HG03097 (cell line): ENCODE measurements at regions not wholly inside any gene's neighbourhood (a gene's known extent, or its start where the extent isn't known, plus 50 kb on each side); places are given as distances from the start of the nearest gene placed in this dataset.

Source experiments
- ATAC-seq: cut with Tn5 transposase; IDR thresholded peaks from one replicate; pipeline ENCODE4 v1.9.1; 2021; ENCODE audit not compliant: unreplicated experiment, low FRiP score

DNA sequence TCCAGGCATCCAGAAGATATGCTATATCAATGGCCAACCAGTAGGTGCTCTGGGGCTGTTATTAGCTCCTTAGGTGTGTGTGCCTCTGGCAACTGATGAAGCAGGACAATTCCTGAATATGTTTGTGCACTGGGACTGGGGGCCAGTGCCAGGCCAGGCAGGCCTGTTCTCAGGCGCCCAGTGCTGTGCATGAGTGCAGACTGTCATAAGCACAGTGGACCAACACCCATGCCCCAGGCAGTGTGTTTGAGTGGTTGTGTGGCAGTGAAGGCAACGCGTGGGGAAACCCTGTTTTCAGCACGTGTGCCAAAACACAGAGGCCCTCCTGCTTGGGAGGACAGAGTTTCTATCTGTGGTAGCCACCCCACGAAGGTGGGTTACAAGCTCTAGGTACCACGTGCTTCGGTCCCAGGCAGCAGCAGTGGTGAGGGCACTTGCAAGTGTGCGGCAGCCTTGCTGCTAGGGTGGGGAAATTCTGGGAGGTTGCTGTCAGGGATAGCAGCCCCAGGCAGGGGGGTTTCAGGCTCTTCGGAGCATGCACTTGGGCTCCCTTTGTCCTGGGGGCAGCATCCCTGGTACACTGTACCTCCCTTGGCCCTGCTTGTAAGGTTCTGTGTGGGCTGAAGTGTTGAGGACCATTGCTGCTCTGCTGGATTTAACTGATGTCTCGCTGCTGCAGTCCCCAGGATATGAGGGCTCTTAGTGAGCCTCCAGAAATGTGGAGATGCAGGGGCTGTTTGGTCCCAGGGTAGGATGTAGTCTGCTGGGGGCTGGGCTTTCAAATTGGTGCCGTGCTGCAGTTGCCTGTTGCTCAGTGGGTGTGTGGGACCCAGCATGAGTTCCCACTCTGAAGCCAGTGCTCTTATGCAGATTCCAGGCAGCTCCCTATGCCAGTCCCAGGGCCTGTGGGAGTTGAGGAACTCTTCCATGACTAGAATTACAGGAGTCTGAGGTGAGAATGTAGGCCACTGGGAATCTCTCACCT lies 280.9 kb downstream of the RPRM start:
- ATAC-seq = no peak

DNA sequence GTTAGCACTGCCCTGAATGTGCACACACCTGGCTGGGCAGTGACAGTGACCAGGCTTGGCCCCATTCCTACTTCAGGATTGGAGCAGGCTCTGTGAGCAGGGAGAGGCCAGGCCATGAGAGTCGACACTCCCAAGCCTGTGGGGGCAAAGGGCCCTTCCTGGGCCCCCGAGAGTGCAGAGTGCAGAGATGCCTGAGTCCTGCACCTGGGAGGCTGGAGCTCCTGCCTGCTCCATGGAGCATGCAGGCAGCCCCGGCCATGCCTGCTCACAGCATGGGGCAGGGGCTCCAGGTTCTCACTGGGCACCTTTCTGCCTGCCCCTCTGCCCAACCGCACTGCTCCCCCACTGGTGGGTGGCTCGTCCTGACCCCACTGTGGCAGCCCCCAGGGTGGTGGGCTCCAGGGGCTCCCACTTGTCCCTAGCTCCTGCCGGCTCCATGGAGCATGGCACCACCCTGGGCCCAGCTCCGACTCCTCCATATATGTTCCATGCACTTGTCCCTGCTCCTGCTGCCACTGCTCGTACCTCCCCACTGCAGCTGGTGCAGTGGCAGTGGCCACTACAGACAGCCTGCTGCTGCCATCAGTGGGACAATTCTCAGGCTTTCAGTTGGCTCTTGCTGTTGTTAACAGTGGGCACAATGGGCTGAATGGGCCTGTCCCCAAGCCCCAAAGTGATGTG lies 282.0 kb downstream of the RPRM start:
- no peak for ATAC-seq

DNA sequence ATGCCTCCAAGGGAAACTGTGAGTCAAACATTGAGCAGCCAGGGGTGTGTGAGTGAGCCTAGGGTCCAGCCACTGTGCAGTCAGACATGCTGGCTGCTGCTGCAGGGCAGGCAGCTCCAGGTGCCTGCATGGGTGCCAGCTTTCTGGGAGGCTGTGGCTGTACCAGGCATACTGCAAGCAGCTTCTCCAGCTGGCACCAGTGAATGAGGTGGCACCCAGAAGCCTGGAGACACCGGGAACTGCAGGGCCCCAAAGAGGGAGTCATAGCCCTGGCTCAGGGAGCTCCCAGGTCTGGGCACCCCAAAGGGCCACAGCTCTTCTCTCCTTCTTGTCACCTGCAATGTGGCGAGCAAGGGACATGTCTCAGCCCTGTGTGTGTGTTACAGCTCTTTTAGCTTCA lies 283.2 kb downstream of the RPRM start:
- ATAC-seq = no peak

DNA sequence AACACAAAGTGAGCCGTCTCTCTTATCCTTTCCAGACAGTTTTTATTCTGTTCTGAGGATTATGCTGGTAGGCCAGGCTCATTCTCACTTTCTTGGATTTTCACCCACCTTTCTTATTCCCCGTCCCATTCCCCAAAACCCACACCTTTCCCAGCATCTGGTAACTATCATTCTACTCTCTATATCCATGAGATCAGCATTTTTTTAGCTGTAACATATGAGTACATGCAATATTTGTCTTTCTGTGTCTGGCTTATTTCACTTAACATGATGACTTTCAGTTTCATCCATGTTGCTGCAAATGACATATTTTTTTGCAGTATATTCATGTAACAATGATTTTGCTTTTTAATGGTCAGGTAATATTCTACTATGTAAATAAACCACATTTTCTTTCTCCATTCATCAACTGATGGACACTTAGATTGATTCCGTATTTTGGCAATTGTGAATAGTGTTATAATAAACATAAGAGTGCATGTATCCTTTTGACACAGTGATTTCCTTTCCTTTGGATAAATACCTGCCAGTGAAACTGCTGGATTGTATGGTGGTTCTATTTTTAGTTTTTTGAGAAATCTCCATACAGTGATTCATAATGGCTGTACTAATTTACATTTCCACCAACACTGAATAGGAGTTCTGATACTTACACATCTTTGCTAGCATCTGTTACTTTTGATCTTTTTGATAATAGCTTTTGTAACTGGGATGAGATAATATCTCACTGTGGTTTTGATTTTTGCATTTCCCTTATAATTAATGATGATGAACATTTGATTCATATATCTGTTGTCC lies 289.3 kb downstream of the RPRM start:
- no peak for ATAC-seq

DNA sequence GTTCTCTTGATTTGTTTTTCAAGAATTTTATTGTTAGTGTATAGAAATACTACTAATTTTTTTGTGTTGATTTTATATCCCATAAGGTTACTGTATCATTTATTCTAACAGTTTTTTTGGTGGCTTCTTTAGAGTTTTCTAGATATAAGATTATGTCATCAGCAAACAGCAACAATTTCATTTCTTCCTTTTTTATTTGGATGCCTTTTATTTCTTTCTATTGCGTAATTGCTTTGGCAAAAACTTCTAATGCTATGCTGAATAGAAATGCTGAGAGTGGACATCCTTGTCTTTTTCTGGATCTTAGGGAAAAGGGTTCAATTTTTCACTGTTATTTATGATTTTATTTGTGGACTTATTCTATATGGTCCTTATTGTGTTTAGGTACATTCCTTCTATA lies 298.8 kb downstream of the RPRM start:
- no peak for ATAC-seq

DNA sequence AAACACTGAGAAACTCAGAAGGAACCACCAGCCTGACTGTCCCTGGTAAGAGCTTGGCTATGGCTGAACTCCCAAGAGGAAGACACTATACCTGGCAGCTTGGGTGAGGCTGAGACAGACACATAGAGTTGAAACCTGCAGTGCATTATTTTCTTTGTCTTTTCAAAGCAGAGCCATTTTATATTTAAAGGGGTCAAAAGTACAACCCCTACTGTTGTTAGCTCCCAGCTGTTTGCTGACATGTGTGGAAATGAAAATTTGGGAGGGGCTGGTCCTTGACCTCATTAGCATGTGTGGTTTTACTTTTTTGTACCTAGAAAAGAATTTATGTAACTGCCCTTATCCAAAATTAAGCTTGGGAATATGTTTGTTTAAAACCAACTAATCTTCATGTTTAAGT lies 309.0 kb downstream of the RPRM start:
- ATAC-seq = no peak

DNA sequence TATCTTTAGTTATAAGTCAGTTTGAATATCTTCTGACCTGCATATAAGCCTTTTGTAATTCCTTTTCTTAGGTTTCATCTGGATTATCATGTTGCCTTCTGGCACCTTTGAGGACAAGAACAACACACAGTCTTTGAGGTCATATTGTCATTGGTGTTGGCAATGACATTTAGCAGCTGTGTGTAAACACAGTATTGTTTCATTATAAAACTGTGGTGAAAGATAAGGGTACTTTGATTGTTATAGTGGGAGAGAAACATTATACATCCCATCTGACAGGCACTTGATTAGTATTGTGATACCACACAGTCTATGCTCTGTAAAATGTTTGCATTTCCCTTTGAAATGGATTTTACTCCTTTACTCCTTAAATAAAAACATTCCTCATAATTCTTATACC lies 313.5 kb downstream of the RPRM start:
- no peak for ATAC-seq

DNA sequence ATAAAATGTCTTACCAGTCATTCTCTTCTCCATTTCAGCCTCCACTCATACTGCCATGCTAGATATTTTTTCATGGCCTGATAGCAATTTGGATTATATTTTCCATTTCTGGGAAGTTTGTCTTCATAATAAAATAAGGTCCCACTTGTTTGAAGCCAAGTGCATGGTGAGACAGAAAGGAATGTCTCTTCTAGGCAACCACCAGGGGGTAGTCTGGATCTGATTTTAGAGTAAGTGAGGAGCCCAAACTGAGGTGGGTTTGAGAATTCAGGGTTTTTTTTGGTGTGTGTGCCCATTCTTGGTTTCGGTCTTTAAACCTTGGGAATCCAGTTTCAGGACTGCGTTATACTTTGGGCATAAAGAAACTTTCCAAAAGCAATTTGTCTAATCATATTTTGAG lies 315.5 kb downstream of the RPRM start:
- ATAC-seq = no peak

DNA sequence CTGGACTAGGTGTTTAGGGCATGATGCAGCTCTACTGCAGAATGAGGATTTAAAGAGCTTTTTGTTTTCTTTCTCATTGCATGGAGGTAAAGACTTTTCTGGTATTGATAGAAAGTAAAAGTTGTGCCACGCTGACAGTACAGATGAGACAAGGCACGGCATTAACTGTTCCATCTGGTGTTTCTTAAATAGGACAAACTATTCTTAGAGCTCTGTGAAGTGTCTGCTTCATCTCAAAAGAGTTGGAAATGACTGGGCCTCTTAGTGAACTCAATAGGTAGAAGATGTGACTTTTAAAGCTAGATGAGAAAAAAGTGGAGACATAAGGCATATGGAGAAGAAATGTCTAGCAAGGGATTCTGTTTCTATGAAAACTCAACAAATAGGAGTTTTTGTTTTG lies 321.8 kb downstream of the RPRM start:
- ATAC-seq = no peak

DNA sequence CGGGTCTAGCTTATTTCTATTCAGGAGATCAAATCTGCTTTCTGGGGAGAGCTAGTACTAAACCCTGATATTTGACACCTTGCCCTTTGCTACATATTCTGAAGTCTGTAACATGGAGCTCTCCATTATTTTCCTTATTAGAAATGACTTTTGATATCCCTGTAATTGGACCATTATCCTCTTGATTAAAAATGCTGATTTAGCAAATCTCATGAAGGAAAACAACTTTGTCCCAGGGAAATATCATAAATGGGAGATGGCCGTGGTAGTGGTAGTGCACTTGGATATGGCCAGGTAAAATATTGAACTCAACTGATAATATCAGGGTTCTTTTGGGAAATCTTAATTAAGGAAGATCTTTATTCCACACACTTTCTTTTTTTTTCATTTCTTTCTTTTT lies 326.5 kb downstream of the RPRM start:
- no peak for ATAC-seq

DNA sequence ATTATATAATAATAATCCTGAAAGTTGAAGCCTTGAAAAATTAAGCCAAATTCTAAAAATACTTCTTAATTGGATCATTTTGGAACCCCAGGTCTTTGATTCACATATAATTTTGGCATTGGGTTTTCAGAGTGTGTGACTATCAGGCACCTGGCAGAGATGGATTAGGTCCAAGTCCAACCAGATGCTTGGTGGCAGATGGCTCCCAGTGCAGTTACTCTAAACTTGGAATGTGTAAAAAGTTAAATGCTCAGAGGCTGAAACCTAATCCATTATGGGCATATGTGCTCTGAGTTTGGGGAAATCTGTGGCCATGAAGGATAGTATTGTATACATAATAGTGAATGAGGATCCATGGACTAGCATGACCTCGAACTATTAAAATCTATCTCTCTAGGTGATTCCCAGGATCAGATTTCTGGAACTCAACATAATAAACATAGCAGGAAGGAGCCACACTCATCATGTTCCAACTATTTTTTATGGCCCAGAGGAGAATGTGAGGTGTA lies 333.0 kb downstream of the RPRM start:
- no peak for ATAC-seq

DNA sequence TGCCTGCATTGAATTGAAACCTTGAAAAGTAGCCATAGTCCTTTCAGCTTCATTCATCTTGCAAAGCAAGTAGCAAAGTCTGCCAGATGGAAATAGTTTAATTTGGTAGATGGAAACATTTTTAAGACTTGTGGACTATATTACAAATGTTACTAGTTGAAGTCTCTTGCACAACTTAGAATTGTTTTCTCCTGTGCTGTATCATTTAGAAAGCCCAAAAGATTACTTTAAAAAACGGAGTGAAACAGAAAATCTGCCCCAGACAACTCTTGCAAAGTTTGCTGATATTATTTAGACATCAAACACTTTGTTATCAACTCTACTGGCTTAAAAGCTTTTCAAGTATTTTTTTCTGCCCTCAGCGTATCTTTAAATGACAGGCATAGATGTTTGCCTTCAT lies 335.0 kb downstream of the RPRM start:
- no peak for ATAC-seq

DNA sequence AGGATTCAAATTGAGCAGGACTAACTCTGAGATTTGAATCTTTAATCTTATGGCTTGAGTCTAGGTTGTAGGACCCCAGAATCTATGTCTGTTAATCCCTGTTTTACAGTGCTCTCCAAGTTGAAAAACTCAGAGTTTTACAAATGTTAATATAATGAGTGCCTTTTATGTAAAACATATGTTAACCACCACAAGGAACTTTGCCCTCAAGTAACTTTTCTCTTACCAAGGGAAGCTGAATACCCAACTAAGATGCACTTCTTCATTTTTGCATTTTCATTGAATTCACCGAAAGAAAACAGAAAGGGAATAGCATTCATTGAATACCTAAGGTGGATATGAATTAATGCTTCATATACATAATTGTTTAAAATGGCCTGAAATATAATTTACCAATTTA lies 338.1 kb downstream of the RPRM start:
- no peak for ATAC-seq

DNA sequence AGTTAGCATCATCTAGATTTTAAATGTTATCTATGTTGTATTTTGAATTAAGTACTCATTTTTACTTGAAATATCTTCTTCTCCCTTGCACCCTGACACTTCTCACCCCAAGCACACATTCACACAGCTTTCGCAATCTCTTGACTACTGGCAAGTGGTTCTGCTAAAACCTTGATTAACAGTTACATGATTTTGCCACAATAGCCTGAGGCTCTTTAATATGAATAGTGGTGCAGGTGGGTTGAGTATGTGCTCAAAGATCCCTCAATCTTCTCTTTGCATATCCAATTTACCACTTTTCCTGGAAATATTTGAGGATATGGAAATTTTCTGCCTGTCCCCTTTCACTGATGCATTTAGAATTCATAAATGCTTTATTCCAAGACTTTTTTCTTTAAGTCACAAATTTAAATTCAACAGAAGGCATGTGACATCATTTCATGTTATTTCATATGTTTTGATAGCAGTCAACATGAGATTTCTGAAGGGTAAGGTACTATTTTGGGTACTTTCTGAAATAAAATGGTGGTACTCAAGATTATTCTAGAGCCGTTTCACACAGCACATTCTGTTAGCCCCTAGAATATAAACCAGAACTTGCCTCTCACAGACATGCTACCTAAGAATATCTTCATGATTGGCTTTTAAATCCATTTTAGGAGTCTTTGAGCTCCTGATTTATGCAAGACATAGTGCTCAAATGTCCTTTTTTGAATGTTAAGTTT lies 339.7 kb downstream of the RPRM start:
- no peak for ATAC-seq

DNA sequence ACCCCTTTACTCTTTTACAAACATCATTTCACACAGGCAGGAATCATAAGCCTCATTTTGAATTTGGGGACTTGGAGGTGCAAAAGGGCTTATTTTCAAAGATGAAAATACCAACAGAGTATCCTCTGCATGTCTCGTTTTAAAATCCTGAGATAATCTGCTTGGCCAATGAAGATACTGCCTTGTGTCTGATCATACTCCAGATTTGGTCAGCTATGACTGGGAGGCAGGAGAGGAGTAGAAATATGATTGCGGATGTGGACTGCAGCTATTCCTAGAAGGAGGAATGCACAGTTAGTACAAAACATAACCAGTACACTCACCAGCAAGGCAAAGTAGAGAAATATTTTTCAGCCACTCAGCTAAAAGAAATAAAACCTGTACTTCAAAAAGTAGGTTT lies 342.3 kb downstream of the RPRM start:
- no peak for ATAC-seq

DNA sequence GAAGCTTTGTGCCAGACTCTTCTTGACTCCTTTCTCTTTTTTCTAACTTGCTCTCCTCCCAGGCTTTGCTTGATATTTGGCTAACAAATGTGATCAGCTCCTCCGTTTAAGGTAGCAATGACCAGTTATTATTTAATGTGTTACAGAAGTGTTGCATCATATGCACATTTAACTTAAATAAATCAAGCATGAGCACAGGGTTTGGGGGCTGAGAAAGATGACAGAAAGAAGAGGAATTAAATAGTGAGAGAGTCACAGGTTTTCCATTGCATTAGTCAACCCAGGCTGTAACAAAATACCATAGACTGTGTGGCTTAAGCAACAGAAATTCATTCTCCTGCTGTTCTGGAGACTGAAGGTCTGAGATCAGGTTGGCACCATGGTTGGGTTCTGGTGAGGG lies 343.8 kb downstream of the RPRM start:
- no peak for ATAC-seq

DNA sequence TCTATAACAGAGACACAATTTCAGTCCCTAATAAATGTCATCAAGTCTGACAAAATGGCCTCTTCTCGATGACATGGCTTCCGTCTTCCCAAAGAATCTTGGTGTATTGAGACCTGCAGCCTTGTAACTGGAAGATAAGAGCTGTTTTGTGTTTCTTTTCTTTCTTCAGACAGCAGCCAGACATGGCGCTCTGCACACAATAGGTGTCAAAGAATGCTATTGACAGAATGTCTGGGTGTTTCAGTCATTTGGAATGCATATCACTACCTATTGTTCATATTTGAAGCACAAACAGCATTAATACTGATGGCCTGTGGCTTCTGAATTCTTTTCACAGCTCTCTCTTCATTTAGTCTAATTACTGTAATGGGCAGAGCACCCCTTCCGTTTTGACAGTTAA lies 344.8 kb downstream of the RPRM start:
- no peak for ATAC-seq

DNA sequence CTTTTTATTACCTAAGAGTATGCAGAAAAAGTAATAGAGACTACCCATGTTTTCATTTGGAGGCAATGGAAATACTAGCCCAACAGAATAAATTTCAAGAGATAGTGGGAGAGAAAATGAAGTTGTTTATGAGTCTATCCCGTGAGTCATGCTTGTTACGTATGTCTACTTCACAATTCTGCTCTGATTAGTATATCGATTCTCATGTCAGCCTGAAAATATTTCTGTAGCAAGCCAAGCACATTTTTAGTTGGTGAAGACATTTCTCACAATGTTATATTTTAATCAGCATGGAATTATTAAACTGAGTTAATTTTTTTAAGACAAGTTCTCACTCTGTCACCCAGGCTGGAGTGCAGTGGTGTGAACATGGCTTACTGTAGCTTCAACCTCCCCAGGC lies 346.1 kb downstream of the RPRM start:
- ATAC-seq = no peak

DNA sequence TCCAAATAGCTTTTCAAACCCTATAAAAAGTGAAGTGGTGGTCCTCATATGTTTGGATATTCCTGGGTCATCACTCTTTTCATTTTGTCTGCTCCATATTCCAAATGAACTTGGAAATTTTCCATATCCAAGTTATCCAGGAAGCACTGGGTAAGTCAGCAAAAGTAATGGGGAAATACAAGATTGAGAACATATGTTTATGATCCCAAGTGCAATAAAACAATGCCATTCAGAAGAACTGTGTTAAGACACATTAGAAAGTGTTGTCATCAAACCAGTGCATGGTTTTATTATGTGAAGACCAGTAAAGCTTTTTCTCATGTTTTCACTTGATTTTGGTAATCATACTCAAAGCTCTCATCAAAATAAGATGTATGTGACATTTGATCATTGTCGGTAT lies 363.4 kb downstream of the RPRM start:
- no peak for ATAC-seq

DNA sequence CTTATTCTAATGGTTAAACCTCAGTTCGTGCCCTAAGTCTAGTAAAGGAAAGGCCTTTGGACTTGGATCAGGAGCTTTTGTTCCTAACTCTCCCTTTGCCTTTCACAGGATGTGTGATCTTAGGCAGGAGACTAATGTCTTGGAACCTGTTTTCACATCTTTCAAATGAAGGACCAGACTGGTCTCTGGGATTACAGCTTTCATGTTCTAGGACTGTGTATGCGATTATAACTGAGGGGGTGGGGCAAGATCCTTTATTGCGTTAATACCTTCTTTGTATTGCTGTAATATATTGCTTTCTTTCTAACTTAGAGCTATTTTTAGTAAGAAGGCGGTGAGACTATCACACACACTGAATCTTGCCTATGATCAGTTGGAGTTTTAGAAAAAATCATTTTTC lies 368.1 kb downstream of the RPRM start:
- no peak for ATAC-seq
